BLaER1 treated with 17β-estradiol and CSF1 and Interleukin-3, amounts not matched to agents 10 nM and 100 nM (cell line): ENCODE measurements at regions not wholly inside any gene's neighbourhood (a gene's known extent, or its start where the extent isn't known, plus 50 kb on each side); places are given as distances from the start of the nearest gene placed in this dataset.
"Not testable (repeated sequence)": the region's sequence is repeated elsewhere in the genome, so short reads cannot be mapped to it uniquely, and the experiment has no call there.

Experiments
- H3K27ac ChIP-seq, 11 experiments: shearing (Covaris generic); formaldehyde crosslinking; 2 replicates each; pipeline ENCODE4 v1.8.1; 2022
- H3K27me3 ChIP-seq, 11 experiments: shearing (Covaris generic); formaldehyde crosslinking; 2 replicates each; pipeline ENCODE4 v1.8.1; 2022
- H3K36me3 ChIP-seq, 11 experiments: shearing (Covaris generic); formaldehyde crosslinking; 2 replicates each; pipeline ENCODE4 v1.8.1; 2022
- H3K4me1 ChIP-seq, 10 experiments: shearing (Covaris generic); formaldehyde crosslinking; 2 replicates each; pipeline ENCODE4 v1.8.1; 2022
- H3K4me2 ChIP-seq, 11 experiments: shearing (Covaris generic); formaldehyde crosslinking; 2 replicates each; pipeline ENCODE4 v1.8.1; 2022
- H3K4me3 ChIP-seq, 10 experiments: shearing (Covaris generic); formaldehyde crosslinking; 2 replicates each; pipeline ENCODE4 v1.8.1; 2022
- H3K9ac ChIP-seq, 11 experiments: shearing (Covaris generic); formaldehyde crosslinking; 2 replicates each; pipeline ENCODE4 v1.8.1; 2022
- H3K9me3 ChIP-seq, 11 experiments: shearing (Covaris generic); formaldehyde crosslinking; replicated peaks in 1 of 11; 2 replicates each; pipeline ENCODE4 v1.8.1; 2022
- H4K20me1 ChIP-seq, 11 experiments: shearing (Covaris generic); formaldehyde crosslinking; 2 replicates each; pipeline ENCODE4 v1.8.1; 2022
- Cebpa-rat ChIP-seq, 11 experiments: shearing (Covaris generic); IDR thresholded peaks; 2 replicates each; pipeline ENCODE4 v1.8.1; 2022

DNA sequence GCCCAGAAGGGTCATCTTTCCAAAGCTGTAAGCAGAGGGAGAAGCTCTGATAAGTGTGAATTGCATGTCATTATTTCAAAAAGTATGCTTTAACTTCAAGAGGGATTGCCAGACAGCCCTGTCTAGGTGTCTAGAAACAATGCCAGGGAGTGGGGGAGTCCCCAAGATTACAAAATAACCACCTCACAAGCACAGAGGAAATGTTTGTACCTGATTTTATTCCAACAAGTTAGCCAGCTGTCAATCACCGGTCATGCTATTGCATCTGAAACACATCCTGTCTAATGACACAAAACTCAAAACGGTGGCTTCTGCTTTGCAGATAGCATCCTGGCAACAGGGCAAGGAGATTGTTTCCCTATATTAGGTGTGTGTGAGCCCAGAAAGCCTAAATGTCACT is 154.2 kb upstream of the WWC1 start:
- Histone ChIP-seq H3K4me3 (no peak overlapping the region), H3K36me3 (peaks cover 0 to 56% (median 5%) of the 10 kb centered on the region in 11 experiments; a peak in 7 of 22 replicates), H3K4me2 (peak overlapping the region in 4 of 11 experiments; percentile 1 to 25 (median 8); a peak in 3 of 22 replicates), H3K9me3 (no peaks in the 10 kb centered on the region), H3K4me1 (peaks cover 0 to 10% (median 3%) of the 10 kb centered on the region in 10 experiments; a peak in 7 of 20 replicates), H3K27me3 (no peaks in the 10 kb centered on the region), H3K9ac (no peak overlapping the region), H3K27ac (no peak overlapping the region), H4K20me1 (no peaks in the 10 kb centered on the region; a peak in 1 of 22 replicates)
- no peak for TF ChIP-seq Cebpa-rat (IDR thresholded peaks at IDR 0.05)

DNA sequence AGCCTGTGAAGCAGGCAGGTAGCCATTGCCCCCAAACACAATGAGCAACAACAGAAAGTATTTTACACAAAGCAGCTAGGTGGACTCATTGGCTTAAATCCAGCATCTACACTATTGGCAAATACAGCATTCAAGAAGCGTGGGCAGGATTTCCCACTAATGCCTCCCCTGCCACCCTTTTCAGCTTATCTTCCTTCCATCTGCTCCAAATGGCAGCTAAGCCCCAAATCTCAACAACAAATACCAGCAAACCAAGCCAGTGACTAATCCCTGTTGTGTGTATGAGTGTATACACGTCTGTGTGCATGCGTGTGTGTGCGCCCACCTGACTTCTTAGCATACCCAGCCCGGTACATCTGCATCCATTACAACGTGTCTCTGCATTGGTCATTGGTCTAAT is 151.2 kb upstream of the WWC1 start:
- Histone ChIP-seq H3K36me3 (peaks cover 0 to 43% (median 5%) of the 10 kb centered on the region in 11 experiments; a peak in 6 of 22 replicates), H3K4me2 (no peak overlapping the region), H3K9me3 (no peaks in the 10 kb centered on the region), H3K9ac (no peak overlapping the region), H3K27ac (no peak overlapping the region), H3K27me3 (no peaks in the 10 kb centered on the region), H4K20me1 (no peaks in the 10 kb centered on the region; a peak in 1 of 22 replicates), H3K4me3 (no peak overlapping the region), H3K4me1 (peaks cover 0 to 20% (median 13%) of the 10 kb centered on the region in 10 experiments; a peak in 15 of 20 replicates)
- no peak for TF ChIP-seq Cebpa-rat (IDR thresholded peaks at IDR 0.05)

DNA sequence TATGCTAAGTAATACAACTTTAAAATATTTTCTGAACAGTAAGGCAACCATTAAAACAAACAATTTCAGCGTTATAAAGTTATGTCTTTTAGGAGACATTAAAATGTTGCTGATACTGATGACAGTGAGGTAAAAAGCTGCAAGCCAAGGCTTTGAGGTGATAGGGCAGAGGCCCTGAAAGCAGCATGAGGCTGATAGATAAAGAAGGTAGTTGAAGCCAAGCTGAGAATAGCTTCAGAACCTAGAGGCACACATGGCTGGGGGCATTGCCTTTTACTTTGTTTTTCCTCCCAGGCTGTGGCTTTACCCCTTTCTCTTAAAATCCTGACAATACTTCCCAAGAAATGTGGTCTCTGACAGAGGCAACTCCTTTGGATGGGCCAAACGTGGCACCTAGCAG is 149.0 kb upstream of the WWC1 start:
- no peak overlapping the region for H3K4me3 ChIP-seq
- peaks cover 0 to 16% (median 13%) of the 10 kb centered on the region in 10 experiments; a peak in 15 of 20 replicates for H3K4me1 ChIP-seq
- H3K27me3 ChIP-seq, result no peaks in the 10 kb centered on the region
- TF ChIP-seq Cebpa-rat (IDR thresholded peaks at IDR 0.05), result no peak
- 0 out of 22 replicates have a peak overlapping the region, but pooled peaks of 1 of the 11 experiments have one; percentile 19 for H3K27ac ChIP-seq
- H3K36me3 ChIP-seq, result peaks cover 0 to 32% (median 0%) of the 10 kb centered on the region in 11 experiments; a peak in 7 of 22 replicates
- no peaks in the 10 kb centered on the region; a peak in 1 of 22 replicates for H4K20me1 ChIP-seq
- no peak overlapping the region for H3K9ac ChIP-seq
- no peaks in the 10 kb centered on the region for H3K9me3 ChIP-seq
- H3K4me2 ChIP-seq, result peak overlapping the region in 3 of 11 experiments; percentile 37 to 49 (median 46); a peak in 4 of 22 replicates

DNA sequence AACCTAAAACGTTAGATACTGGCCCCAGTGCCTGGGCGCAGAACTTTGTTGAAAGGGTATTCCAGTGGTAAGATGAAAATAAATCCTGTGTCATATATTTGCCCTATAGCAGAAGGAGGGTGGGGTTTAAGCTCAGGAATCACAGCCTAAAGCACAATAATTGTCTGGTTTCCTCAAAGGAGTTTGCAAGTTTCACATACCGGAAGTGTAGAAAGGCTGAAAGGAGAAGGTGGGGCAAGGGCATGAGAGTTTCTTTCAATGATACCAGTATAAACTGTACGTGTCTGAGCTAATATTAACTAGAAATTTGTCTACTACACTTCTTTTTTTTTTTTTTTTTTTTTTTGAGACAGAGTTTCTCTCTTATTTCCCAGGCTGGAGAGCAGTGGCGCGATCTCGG is 147.9 kb upstream of the WWC1 start:
- not testable (repeated sequence) for H3K9ac ChIP-seq, H3K4me3 ChIP-seq, H3K9me3 ChIP-seq, H3K27me3 ChIP-seq, H4K20me1 ChIP-seq
- Histone ChIP-seq H3K4me2 (peak overlapping the region in 7 of 11 experiments; percentile 22 to 49 (median 35); a peak in 9 of 22 replicates), H3K27ac (0 out of 22 replicates have a peak overlapping the region, but pooled peaks of 1 of the 11 experiments have one; percentile 3), H3K4me1 (peaks cover 0 to 16% (median 12%) of the 10 kb centered on the region in 10 experiments; a peak in 12 of 20 replicates), H3K36me3 (peaks cover 0 to 29% (median 0%) of the 10 kb centered on the region in 11 experiments; a peak in 8 of 22 replicates)

DNA sequence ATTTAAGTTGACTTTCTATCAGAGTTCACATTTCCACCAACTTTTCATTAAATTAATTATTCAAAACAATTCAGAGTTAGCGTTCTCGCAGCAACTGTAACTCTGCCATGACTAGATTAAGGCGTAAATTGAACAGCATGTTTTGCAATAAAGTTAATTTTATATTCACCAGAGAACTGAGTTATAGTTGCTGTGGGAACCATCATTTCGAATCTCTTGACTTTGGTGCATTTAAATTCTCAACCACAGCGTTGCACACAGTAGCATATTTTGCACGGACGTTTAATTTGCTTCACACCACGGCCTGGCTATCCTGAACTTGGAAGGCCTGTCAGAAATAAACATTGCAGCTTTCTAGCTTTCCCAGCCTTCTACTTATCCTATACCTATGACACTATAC is 144.3 kb upstream of the WWC1 start:
- no peaks in the 10 kb centered on the region for H4K20me1 ChIP-seq
- no peak for TF ChIP-seq Cebpa-rat (IDR thresholded peaks at IDR 0.05)
- peaks cover 0 to 16% (median 12%) of the 10 kb centered on the region in 10 experiments; a peak in 12 of 20 replicates for H3K4me1 ChIP-seq
- no peaks in the 10 kb centered on the region for H3K9me3 ChIP-seq
- H3K4me3 ChIP-seq, result no peak overlapping the region
- no peak overlapping the region for H3K27ac ChIP-seq
- no peak overlapping the region for H3K4me2 ChIP-seq
- H3K36me3 ChIP-seq, result peaks cover 0 to 34% (median 0%) of the 10 kb centered on the region in 11 experiments; a peak in 7 of 22 replicates
- H3K27me3 ChIP-seq, result no peaks in the 10 kb centered on the region
- no peak overlapping the region for H3K9ac ChIP-seq

DNA sequence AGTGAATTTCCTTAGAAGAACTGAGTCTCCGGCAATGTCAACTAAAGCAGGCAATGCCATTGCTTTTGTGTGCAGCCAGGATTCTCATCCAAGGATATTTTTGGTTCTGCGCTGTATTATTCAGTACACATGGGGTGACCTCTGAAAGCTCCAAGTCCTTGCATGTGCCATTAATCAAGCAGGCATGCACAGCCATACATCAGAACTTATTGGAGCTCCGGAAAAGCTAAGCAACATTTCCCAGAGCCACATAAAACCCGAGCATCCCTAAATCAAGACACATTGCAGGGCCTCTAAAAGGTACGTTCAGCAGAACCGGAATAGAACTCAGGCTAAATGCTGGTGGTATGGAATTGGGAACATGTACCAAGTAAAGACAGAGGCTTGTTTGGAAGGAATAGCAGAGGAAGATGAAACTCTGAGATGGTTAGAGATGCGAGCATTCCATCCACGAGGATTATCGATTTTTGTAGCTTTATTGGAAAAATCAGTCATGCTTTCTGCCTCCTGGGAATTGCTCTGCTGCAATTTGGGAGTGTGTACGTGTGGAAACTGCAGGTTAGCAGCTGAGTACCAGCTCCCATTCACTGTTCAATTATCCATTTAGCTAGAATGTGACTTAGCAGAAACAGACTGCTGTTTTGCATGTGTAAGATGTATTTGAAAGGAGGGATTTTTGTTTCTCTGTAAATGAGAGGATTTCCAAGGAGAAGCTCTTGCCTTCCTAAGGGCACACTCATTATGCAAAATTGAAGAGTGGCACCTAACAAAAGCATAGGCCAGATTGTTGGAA is 143.7 kb upstream of the WWC1 start:
- Histone ChIP-seq H3K27me3 (no peaks in the 10 kb centered on the region), H4K20me1 (no peaks in the 10 kb centered on the region), H3K36me3 (peaks cover 0 to 40% (median 0%) of the 10 kb centered on the region in 11 experiments; a peak in 7 of 22 replicates), H3K27ac (no peak overlapping the region), H3K9ac (no peak overlapping the region), H3K4me1 (peaks cover 0 to 12% (median 11%) of the 10 kb centered on the region in 10 experiments; a peak in 12 of 20 replicates), H3K9me3 (no peaks in the 10 kb centered on the region), H3K4me3 (no peak overlapping the region), H3K4me2 (no peak overlapping the region)
- no peak for TF ChIP-seq Cebpa-rat (IDR thresholded peaks at IDR 0.05)

DNA sequence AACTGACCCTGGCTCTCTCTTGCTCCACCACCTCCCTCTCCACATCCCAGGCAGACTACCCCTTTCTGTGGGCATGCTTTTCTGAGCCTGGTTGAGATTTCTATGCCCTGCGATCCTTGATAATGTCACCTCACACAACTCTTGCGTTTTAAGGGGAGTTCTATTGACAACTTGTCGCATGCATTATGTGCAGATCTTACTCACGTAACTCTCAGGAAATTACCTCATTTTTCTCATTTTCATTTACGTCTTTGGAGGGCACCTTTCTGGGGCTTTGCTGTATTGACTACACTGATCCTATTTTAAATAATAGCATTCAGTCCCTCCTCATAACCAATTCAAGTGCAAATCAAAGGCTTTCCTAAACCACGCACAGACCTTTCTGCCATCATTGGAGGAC is 140.4 kb upstream of the WWC1 start:
- no peak for TF ChIP-seq Cebpa-rat (IDR thresholded peaks at IDR 0.05)
- Histone ChIP-seq H3K9ac (no peak overlapping the region), H3K27ac (no peak overlapping the region), H3K9me3 (no peaks in the 10 kb centered on the region), H3K4me1 (no peaks in the 10 kb centered on the region), H4K20me1 (no peaks in the 10 kb centered on the region), H3K27me3 (no peaks in the 10 kb centered on the region), H3K4me2 (no peak overlapping the region), H3K4me3 (no peak overlapping the region), H3K36me3 (peaks cover 0 to 64% (median 0%) of the 10 kb centered on the region in 11 experiments; a peak in 7 of 22 replicates)

DNA sequence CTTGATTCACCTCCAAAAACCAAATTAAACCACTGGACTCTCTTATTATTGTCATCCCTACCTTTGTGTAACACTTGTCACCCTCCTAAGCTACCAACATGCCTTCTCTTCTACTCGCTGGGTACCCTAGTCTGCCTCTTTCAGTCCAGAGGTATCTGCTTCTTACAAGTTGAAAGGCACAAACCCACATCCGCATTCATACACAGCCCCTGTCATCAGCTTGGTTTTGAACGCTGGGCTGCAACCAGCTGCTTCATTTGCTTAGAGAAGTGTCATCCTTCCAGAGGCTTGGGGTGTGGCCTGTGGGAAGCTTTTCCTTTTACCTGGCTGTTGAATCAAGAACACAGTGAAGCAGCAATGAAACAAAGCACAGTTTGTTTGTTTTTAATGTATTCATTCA is 138.8 kb upstream of the WWC1 start:
- no peak overlapping the region for H3K4me3 ChIP-seq
- no peaks in the 10 kb centered on the region for H3K9me3 ChIP-seq
- H3K4me2 ChIP-seq, result no peak overlapping the region
- H3K27me3 ChIP-seq, result no peaks in the 10 kb centered on the region
- TF ChIP-seq Cebpa-rat (IDR thresholded peaks at IDR 0.05), result no peak
- H3K9ac ChIP-seq, result no peak overlapping the region
- no peaks in the 10 kb centered on the region for H3K4me1 ChIP-seq
- no peak overlapping the region for H3K27ac ChIP-seq
- no peaks in the 10 kb centered on the region for H4K20me1 ChIP-seq
- peaks cover 0 to 60% (median 0%) of the 10 kb centered on the region in 11 experiments; a peak in 8 of 22 replicates for H3K36me3 ChIP-seq

DNA sequence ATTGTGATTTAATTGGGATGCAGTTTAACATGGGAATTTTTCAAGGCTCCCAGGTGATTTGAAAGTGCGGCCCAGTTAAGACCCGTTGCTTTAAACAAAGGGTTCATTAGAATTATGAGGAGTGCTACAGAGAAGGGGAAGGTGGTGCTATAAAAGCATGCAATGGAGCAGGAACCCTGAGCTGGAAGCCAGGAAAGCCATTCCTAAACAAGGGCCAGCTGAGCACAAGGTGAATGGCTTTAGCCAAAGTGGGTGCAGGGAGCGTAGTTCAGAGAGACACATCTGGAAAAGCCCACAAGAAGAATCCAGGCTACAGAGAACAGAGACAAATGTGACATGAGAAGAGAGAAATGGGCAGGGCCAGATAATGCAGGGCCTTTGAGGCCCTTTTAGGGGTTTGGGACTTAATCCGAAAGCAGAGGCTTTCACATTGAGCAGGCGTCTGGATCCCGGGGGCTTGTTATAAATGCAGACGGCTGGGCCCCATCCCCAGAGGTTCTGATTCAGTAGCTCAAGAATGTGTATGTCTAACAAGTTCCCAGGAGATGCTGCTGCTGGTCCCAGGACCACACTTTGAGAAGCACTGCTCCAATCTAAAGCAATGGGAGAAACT is 138.1 kb upstream of the WWC1 start:
- Histone ChIP-seq H3K4me1 (no peaks in the 10 kb centered on the region), H3K9ac (no peak overlapping the region), H4K20me1 (no peaks in the 10 kb centered on the region), H3K27me3 (no peaks in the 10 kb centered on the region), H3K4me3 (no peak overlapping the region), H3K4me2 (no peak overlapping the region), H3K36me3 (peaks cover 0 to 59% (median 0%) of the 10 kb centered on the region in 11 experiments; a peak in 8 of 22 replicates), H3K27ac (no peak overlapping the region), H3K9me3 (no peaks in the 10 kb centered on the region)
- TF ChIP-seq Cebpa-rat (IDR thresholded peaks at IDR 0.05), result no peak
